ENCODE measurements at regions not wholly inside any gene's neighbourhood (a gene's known extent, or its start where the extent isn't known, plus 50 kb on each side); places are given as distances from the start of the nearest gene placed in this dataset.

DNA sequence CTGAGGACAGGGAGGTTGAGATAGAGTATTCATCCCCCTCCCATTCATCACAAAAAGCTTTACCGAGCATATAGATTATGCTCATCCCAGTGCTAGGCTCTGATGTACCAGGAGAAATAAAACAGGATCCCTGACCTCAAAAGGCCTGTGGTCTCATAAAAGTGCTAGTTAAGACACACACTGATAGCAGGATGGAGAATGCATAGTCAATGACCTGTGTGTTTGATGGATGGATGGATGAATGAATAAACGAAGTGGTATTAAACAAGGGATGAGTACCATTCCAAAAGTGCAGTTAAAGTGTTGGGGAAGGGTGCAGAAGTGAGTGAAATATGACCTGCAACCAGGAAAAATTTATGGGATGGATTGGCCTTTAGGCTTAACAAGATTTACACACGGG is 133.9 kb upstream of the NUDT7 start:
- TF ChIP-seq, protein P1, sequence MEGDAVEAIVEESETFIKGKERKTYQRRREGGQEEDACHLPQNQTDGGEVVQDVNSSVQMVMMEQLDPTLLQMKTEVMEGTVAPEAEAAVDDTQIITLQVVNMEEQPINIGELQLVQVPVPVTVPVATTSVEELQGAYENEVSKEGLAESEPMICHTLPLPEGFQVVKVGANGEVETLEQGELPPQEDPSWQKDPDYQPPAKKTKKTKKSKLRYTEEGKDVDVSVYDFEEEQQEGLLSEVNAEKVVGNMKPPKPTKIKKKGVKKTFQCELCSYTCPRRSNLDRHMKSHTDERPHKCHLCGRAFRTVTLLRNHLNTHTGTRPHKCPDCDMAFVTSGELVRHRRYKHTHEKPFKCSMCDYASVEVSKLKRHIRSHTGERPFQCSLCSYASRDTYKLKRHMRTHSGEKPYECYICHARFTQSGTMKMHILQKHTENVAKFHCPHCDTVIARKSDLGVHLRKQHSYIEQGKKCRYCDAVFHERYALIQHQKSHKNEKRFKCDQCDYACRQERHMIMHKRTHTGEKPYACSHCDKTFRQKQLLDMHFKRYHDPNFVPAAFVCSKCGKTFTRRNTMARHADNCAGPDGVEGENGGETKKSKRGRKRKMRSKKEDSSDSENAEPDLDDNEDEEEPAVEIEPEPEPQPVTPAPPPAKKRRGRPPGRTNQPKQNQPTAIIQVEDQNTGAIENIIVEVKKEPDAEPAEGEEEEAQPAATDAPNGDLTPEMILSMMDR (IDR thresholded peaks at IDR 0.05): no peak

DNA sequence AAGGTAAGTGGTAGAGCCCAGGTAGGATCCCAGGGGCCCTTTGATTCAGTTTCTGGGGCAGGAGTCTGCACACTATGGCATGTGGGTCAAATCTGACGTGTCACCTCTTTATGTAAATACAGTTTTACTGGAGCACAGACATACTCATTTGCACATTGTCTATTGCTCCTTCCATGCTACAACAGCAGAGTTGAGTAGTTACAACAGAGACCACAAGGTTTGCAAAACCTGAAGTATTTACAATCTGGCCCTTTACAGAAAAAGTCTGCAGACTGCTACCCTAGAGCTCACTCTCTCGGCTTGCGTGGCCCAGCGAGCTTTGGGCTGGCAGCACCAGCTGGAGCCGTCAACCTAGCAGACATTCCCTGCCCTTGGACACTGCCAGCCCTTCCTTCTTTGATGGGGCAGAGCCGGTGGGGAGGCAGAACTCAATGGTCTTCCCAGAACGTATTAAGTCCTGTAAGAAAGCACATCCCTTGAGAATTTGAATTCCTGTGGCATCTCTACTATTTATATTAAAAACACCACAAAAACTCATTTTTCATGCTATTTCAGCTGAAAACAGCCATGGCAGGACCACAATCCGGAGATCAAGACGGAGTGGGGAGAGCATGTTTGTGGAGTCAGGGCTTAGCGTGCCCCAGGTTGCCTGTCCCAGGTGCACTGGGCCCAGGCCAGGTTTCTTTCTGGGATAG is 133.1 kb upstream of the NUDT7 start:
- TF ChIP-seq, protein P1 (IDR thresholded peaks at IDR 0.05): no peak
- no peak for DNase-seq
- no peaks in the 10 kb centered on the region for H3K4me1 ChIP-seq
- intact Hi-C loops (cut with DNase I): no loop called here
- H3K36me3 ChIP-seq: no peaks in the 10 kb centered on the region
- no peak overlapping the region for H3K9ac ChIP-seq (ENCODE audit: low read depth in 2 of 2, low read length in 2 of 2)
- H3K9me3 ChIP-seq: no peaks in the 10 kb centered on the region
- H3K27ac ChIP-seq: no peak overlapping the region
- no peaks in the 10 kb centered on the region for H3K27me3 ChIP-seq
- H3K4me3 ChIP-seq: no peak overlapping the region

More for the DNA sequence above, 133.9 kb upstream of the NUDT7 start:
- Histone ChIP-seq H3K9me3 (no peaks in the 10 kb centered on the region), H3K9ac (ENCODE audit: low read depth in 2 of 2, low read length in 2 of 2) (no peak overlapping the region), H3K4me3 (no peak overlapping the region), H3K36me3 (no peaks in the 10 kb centered on the region), H3K4me1 (no peaks in the 10 kb centered on the region), H3K27me3 (no peaks in the 10 kb centered on the region), H3K27ac (no peak overlapping the region)
- no peak for DNase-seq
- intact Hi-C loops (cut with DNase I): no loop called here

DNA sequence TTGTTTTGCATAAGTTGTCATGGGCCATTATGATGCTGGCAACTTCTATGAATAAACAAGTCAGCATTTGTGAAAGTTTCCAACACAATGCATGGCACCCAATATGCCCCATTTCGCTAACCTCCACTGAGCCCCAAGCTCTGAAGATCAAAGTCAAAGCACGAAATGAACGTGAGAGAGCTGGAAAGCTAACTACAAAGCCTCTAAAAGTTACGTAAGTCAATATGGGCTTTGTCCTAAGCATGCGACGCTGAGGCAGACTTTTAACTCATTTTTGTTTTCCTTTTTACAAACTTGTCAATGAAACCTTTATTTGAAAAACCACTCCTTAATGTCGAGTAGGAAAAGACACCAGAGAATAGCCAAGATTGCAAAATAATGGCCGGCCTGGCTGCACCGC is 131.6 kb upstream of the NUDT7 start:
- intact Hi-C loops (cut with DNase I): no loop called here
- Histone ChIP-seq H3K4me3 (no peak overlapping the region), H3K36me3 (no peaks in the 10 kb centered on the region)

DNA sequence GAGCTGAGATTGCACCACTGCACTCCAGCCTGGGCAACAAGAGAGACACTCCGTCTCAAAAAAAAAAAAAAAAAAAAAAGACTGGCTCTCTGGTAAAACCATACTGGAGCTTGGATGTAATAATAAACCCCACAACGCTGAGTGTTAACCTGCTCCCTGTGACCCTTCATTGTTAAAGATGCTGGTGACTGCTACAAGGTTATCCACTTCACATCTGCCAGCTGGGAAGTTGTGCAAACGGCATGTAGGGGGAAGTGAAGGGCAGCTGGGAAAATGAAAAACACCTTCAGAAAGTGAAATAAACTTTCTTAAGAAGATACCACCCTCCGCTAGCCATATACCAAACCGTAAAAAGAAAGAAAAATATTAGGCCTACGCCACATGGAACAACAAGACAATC is 131.0 kb upstream of the NUDT7 start:
- intact Hi-C loops (cut with DNase I): no loop called here
- TF ChIP-seq, protein P1 (IDR thresholded peaks at IDR 0.05): no peak
- Histone ChIP-seq H3K9ac (ENCODE audit: low read depth in 2 of 2, low read length in 2 of 2) (no peak overlapping the region), H3K4me3 (no peak overlapping the region), H3K36me3 (no peaks in the 10 kb centered on the region), H3K27ac (no peak overlapping the region), H3K27me3 (no peaks in the 10 kb centered on the region), H3K9me3 (no peaks in the 10 kb centered on the region), H3K4me1 (no peaks in the 10 kb centered on the region)
- no peak for DNase-seq

More for the DNA sequence above, 131.6 kb upstream of the NUDT7 start:
- TF ChIP-seq, protein P1 (IDR thresholded peaks at IDR 0.05): no peak
- H3K9ac ChIP-seq (ENCODE audit: low read depth in 2 of 2, low read length in 2 of 2): no peak overlapping the region
- H3K4me1 ChIP-seq: no peaks in the 10 kb centered on the region
- H3K27ac ChIP-seq: no peak overlapping the region
- no peaks in the 10 kb centered on the region for H3K9me3 ChIP-seq
- no peaks in the 10 kb centered on the region for H3K27me3 ChIP-seq
- DNase-seq: no peak

DNA sequence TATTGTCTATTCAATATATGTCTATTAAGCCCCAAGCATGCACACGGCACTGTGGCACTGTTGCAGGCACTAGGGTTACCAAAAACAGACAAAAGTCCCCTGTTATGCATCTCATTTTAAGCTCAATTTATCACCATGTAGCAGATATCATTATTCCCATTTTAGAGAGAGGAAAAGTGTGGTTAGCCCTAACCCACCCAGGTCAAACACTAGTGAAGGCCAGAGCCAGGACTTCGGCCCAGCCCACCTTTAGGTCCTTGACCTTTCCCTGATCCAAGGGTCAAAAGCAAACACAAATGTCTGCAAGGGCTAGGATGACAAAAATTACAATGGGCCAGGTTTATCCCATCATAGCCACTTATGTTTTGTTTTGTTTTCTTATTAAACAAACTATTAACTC is 130.3 kb upstream of the NUDT7 start:
- Histone ChIP-seq H3K9ac (ENCODE audit: low read depth in 2 of 2, low read length in 2 of 2) (no peak overlapping the region), H3K4me1 (no peaks in the 10 kb centered on the region), H3K27ac (no peak overlapping the region), H3K4me3 (no peak overlapping the region), H3K27me3 (no peaks in the 10 kb centered on the region), H3K36me3 (no peaks in the 10 kb centered on the region), H3K9me3 (no peaks in the 10 kb centered on the region)
- no peak for DNase-seq
- TF ChIP-seq, protein P1 (IDR thresholded peaks at IDR 0.05): no peak
- intact Hi-C loops (cut with DNase I): no loop called here
